Trophoblast cell (in vitro differentiated cells and primary cell): ENCODE measurements at regions not wholly inside any gene's neighbourhood (a gene's known extent, or its start where the extent isn't known, plus 50 kb on each side); places are given as distances from the start of the nearest gene placed in this dataset.

ENCODE experiments used
- DNase-seq, 2 donors: peaks; one replicate each; pipeline ENCODE4 v3.0.0-alpha.2; 2016
- H2AFZ ChIP-seq: 2 replicates; pipeline ENCODE4 v1.6.1; 2013; ENCODE audit warnings: low read length, moderate library complexity, mild to moderate bottlenecking; ENCODE audit not compliant: insufficient read depth, poor library complexity
- H2AK5ac ChIP-seq: 2 replicates; pipeline ENCODE4 v1.6.1; 2013; ENCODE audit warnings: mild to moderate bottlenecking, low read length
- H2BK120ac ChIP-seq: 2 replicates; pipeline ENCODE4 v1.6.1; 2013; ENCODE audit warnings: low read length, mild to moderate bottlenecking, moderate library complexity; ENCODE audit not compliant: insufficient read depth, poor library complexity
- H2BK12ac ChIP-seq: 2 replicates; pipeline ENCODE4 v1.6.1; 2013; ENCODE audit warnings: mild to moderate bottlenecking, low read length, moderate library complexity
- H2BK5ac ChIP-seq: 2 replicates; pipeline ENCODE4 v1.6.1; 2013; ENCODE audit warnings: low read length, low read depth, moderate library complexity, mild to moderate bottlenecking; ENCODE audit not compliant: poor library complexity
- H3K14ac ChIP-seq: 2 replicates; pipeline ENCODE4 v1.6.1; 2013; ENCODE audit warnings: mild to moderate bottlenecking, low read length
- H3K18ac ChIP-seq: 2 replicates; pipeline ENCODE4 v1.6.1; 2013; ENCODE audit warnings: mild to moderate bottlenecking, low read length
- H3K23ac ChIP-seq: 2 replicates; pipeline ENCODE4 v1.6.1; 2013; ENCODE audit warnings: low read length
- H3K27ac ChIP-seq: 2 replicates; pipeline ENCODE4 v1.5.1; 2013; ENCODE audit warnings: low read depth, mild to moderate bottlenecking, inconsistent platforms, low read length, moderate library complexity
- H3K27me3 ChIP-seq: 2 replicates; pipeline ENCODE4 v1.6.1; 2013; ENCODE audit warnings: inconsistent platforms, mild to moderate bottlenecking, low read length, moderate library complexity; ENCODE audit not compliant: insufficient read depth
- H3K36me3 ChIP-seq, 2 experiments: 1 replicate in 1 of 2; 2 replicates in 1 of 2; pipeline ENCODE4 v1.6.1; 2013; ENCODE audit warnings: low read length in 2 of 2, mild to moderate bottlenecking in 2 of 2, moderate library complexity in 1 of 2; ENCODE audit not compliant: insufficient read depth in 2 of 2, control insufficient read depth in 1 of 2
- H3K4ac ChIP-seq: 2 replicates; pipeline ENCODE4 v1.6.1; 2013; ENCODE audit warnings: low read depth, mild to moderate bottlenecking, low read length, moderate library complexity
- H3K4me1 ChIP-seq, 2 experiments: 1 replicate in 1 of 2; 2 replicates in 1 of 2; pipeline ENCODE4 v1.6.1; 2013; ENCODE audit warnings: low read length in 2 of 2, mild to moderate bottlenecking in 2 of 2, moderate library complexity in 1 of 2; ENCODE audit not compliant: insufficient read depth in 2 of 2, control insufficient read depth in 1 of 2
- H3K4me2 ChIP-seq: 2 replicates; pipeline ENCODE4 v1.6.1; 2013; ENCODE audit warnings: inconsistent platforms, mild to moderate bottlenecking, low read length, moderate library complexity
- H3K4me3 ChIP-seq: 2 replicates; pipeline ENCODE4 v1.5.1; 2013; ENCODE audit warnings: mild to moderate bottlenecking, low read depth, low read length, inconsistent platforms
- H3K79me1 ChIP-seq: one replicate; pipeline ENCODE4 v1.6.1; 2013; ENCODE audit warnings: low read length
- H3K79me2 ChIP-seq: 2 replicates; pipeline ENCODE4 v1.6.1; 2013; ENCODE audit warnings: low read length, mild to moderate bottlenecking; ENCODE audit not compliant: control insufficient read depth, insufficient read depth, poor library complexity
- H3K9ac ChIP-seq: 2 replicates; pipeline ENCODE4 v1.6.1; 2013; ENCODE audit warnings: mild to moderate bottlenecking, low read length
- H3K9me3 ChIP-seq: 2 replicates; pipeline ENCODE4 v1.6.1; 2013; ENCODE audit warnings: low read depth, mild to moderate bottlenecking, control low read depth, inconsistent platforms, low read length; ENCODE audit not compliant: insufficient read depth
- H4K12ac ChIP-seq: 2 replicates; pipeline ENCODE4 v1.6.1; 2013; ENCODE audit warnings: low read depth, mild to moderate bottlenecking, low read length, moderate library complexity
- H4K8ac ChIP-seq: 2 replicates; pipeline ENCODE4 v1.6.1; 2013; ENCODE audit warnings: low read depth, mild to moderate bottlenecking, low read length, moderate library complexity
- H4K91ac ChIP-seq: one replicate; pipeline ENCODE4 v1.6.1; 2013; ENCODE audit warnings: low read depth, mild to moderate bottlenecking, low read length, moderate library complexity
- WGBS: extraction: QIAGEN DNeasy Blood & Tissue Kit; methylation state at CpG from one replicate; pipeline ENCODE4 v1.1.7; 2013; ENCODE audit warnings: missing lambda C conversion rate; ENCODE audit not compliant: insufficient read length, insufficient coverage; ENCODE audit errors: extremely low coverage; 5-methylcytosine and 5-hydroxymethylcytosine counted together

DNA sequence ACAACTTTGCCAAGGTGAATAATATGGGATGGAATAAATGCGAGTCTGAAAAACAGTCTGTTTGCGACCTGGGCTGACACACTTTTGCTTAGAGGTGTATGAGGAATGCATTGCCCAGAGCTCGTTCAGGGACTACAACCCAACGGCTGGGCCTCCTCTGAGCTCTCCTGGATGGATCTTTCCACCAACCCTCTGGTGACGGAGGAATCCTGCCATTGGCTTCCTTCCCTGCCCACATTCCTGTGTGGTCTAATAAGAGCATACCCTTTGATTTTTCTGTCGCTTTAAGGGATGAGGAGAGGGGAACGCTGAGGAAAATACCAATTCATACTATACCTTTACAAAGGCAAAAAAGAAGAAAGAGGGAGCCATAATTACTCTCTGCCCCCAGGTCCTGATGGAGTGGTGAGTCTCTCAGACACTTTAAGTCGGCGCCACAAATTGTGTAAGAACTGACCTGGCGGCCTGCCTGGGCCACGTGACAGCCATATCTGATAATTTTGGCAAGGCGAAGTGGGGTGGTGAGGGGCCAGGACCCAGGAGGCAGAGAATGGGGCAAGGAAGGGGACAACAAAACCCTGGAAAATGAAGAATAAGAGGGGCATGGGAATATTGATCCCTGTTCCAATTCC lies 265.2 kb upstream of the MSX2 start:
- Histone ChIP-seq H2BK5ac (peak overlapping the region; percentile 98), H3K27ac (peak overlapping the region; percentile 99), H4K91ac (peak overlapping the region; percentile 96), H3K4me2 (peak overlapping the region; percentile 13), H3K23ac (no peak overlapping the region), H2AFZ (peak overlapping the region; percentile 62), H3K4me3 (no peak overlapping the region), H3K4me1 (peaks cover 31 to 46% of the 10 kb centered on the region in 2 experiments), H4K12ac (peak overlapping the region; percentile 34), H2BK120ac (peak overlapping the region; percentile 99), H2BK12ac (peak overlapping the region; percentile 96), H3K14ac (peak overlapping the region; percentile 90), H3K9me3 (no peaks in the 10 kb centered on the region), H3K18ac (peak overlapping the region; percentile 93), H4K8ac (peak overlapping the region; percentile 87), H3K79me1 (peaks cover 60% of the 10 kb centered on the region), H3K36me3 (peaks cover 0 to 1% of the 10 kb centered on the region in 2 experiments), H2AK5ac (peak overlapping the region; percentile 85), H3K9ac (no peak overlapping the region), H3K27me3 (no peaks in the 10 kb centered on the region), H3K4ac (peak overlapping the region; percentile 63), H3K79me2 (peaks cover 11% of the 10 kb centered on the region)
- WGBS = no CpG with 5 or more reads among the region's 12 CpGs
- DNase-seq = peak; percentile 74 to 82

DNA sequence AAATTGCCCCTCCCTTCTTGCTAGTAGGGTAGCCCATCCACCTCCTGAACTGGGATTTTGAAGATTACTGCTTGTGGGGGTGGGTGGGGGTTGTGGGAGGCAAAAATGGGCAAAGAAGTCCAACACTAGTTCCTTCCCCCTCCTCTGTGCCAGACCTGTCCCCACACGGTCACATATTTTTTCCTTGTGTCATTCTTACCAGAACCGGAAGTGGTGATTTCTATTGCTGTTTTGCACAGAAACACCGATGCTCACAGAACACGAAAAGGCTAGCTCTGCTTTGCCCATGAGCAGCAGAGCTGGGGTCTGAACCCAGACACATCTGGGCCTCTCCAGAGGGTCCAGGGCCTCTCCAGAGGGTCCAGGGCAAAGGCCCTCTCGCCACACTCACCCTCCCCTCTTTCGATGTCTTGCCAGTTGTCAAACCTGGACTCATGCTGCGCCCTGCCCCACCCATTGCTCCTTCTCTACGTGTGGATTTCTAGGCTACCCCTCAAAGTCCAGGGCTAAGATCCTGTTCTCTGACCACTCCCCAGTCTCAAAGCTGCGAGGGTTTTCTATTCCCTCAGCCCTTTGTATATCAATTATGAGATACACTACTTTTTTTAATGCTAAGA lies 264.4 kb upstream of the MSX2 start:
- Histone ChIP-seq H3K27me3 (no peaks in the 10 kb centered on the region), H3K4me3 (no peak overlapping the region), H3K4me1 (peaks cover 30 to 45% of the 10 kb centered on the region in 2 experiments), H3K23ac (no peak overlapping the region), H3K4ac (peak overlapping the region; percentile 69), H2BK12ac (peak overlapping the region; percentile 96), H3K9me3 (no peaks in the 10 kb centered on the region), H3K9ac (no peak overlapping the region), H3K79me1 (peaks cover 62% of the 10 kb centered on the region), H2AFZ (peak overlapping the region; percentile 62), H3K18ac (peak overlapping the region; percentile 93), H4K12ac (peak overlapping the region; percentile 34), H2AK5ac (peak overlapping the region; percentile 96), H2BK5ac (peak overlapping the region; percentile 98), H4K8ac (peak overlapping the region; percentile 87), H3K36me3 (no peaks in the 10 kb centered on the region), H2BK120ac (peak overlapping the region; percentile 99), H3K27ac (peak overlapping the region; percentile 99), H3K4me2 (peak overlapping the region; percentile 13), H3K79me2 (peaks cover 11% of the 10 kb centered on the region), H4K91ac (peak overlapping the region; percentile 96), H3K14ac (peak overlapping the region; percentile 90)
- WGBS = no CpG with 5 or more reads among the region's 9 CpGs
- DNase-seq = peak in 1 of 2 donors; percentile 70

DNA sequence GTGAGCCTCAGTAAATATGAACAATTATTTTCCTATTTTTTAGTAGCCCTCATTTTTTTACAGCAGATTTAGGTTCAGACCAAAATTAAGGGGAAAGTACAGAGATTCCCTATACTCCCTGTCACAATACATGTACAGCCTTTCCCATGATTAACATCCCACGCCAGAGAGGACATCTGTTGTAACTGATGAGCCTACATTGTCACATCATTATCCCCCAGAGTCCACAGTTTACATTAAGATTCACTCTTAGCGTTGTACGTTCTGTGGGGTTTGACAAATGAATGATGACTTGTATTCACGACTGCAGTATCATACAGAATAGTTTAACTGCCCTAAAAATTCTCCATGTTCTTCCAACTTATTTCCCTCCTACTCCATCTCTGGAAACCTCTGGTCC lies 262.3 kb upstream of the MSX2 start:
- H3K4me3 ChIP-seq = no peak overlapping the region
- no CpG with 5 or more reads among the region's 4 CpGs for WGBS
- H3K27ac ChIP-seq = peak overlapping the region; percentile 98
- H3K9ac ChIP-seq = no peak overlapping the region
- H2AFZ ChIP-seq = no peak overlapping the region
- H3K27me3 ChIP-seq = no peaks in the 10 kb centered on the region
- no peak for DNase-seq
- H3K79me1 ChIP-seq = peaks cover 59% of the 10 kb centered on the region
- peak overlapping the region; percentile 84 for H2AK5ac ChIP-seq
- H3K14ac ChIP-seq = peak overlapping the region; percentile 77
- H3K9me3 ChIP-seq = no peaks in the 10 kb centered on the region
- peak overlapping the region; percentile 99 for H4K91ac ChIP-seq
- H3K23ac ChIP-seq = no peak overlapping the region
- peaks cover 27 to 39% of the 10 kb centered on the region in 2 experiments for H3K4me1 ChIP-seq
- H3K79me2 ChIP-seq = peaks cover 10% of the 10 kb centered on the region
- peak overlapping the region; percentile 100 for H2BK5ac ChIP-seq
- peak overlapping the region; percentile 100 for H2BK12ac ChIP-seq
- peak overlapping the region; percentile 65 for H4K8ac ChIP-seq
- H3K36me3 ChIP-seq = no peaks in the 10 kb centered on the region
- H3K18ac ChIP-seq = no peak overlapping the region
- H2BK120ac ChIP-seq = peak overlapping the region; percentile 100
- H3K4ac ChIP-seq = peak overlapping the region; percentile 91
- H3K4me2 ChIP-seq = no peak overlapping the region
- H4K12ac ChIP-seq = peak overlapping the region; percentile 64

DNA sequence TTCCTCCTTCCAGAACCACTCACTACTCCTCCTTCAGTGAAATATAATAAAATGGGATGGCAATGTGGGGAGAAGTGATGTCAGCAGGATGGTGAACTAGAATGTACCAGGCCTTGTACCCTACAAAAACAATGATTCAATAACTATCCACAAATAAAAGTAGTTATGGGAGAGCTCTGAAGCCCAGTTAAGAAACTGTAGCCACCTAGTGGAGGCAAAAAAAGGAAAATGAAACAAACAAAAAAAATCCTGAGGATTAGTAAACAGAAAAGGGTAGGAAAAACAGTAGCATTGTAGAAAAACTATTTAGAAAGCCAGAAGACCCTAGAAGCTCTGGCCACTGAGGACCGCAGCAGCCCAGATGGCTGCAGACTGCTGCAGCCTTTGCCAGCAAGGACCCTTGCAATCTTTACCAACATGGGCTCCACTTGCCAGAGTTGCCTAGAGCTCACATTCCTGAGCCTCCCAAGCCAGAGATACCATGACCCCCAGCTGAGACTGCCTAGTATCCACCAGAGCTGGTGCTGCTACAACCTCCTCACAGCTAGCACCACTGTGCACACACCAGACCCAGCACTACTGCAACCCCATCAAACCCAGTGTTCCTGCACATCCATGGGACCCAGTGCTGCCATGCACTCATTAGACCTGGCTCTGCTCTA lies 259.7 kb upstream of the MSX2 start:
- no peak overlapping the region for H3K23ac ChIP-seq
- peak overlapping the region; percentile 23 for H3K14ac ChIP-seq
- H3K79me2 ChIP-seq = peaks cover 5% of the 10 kb centered on the region
- peak in 1 of 2 donors; percentile 30 for DNase-seq
- H4K91ac ChIP-seq = peak overlapping the region; percentile 59
- peak overlapping the region; percentile 68 for H2BK5ac ChIP-seq
- peaks cover 23 to 25% of the 10 kb centered on the region in 2 experiments for H3K4me1 ChIP-seq
- no peak overlapping the region for H3K9ac ChIP-seq
- no peak overlapping the region for H4K12ac ChIP-seq
- no peaks in the 10 kb centered on the region for H3K9me3 ChIP-seq
- H2BK12ac ChIP-seq = peak overlapping the region; percentile 67
- peak overlapping the region; percentile 87 for H2BK120ac ChIP-seq
- peaks cover 43% of the 10 kb centered on the region for H3K79me1 ChIP-seq
- no peak overlapping the region for H3K27ac ChIP-seq
- H2AK5ac ChIP-seq = peak overlapping the region; percentile 14
- peak overlapping the region; percentile 13 for H3K18ac ChIP-seq
- no peaks in the 10 kb centered on the region for H3K27me3 ChIP-seq
- H3K4me2 ChIP-seq = no peak overlapping the region
- H4K8ac ChIP-seq = peak overlapping the region; percentile 24
- no peak overlapping the region for H3K4me3 ChIP-seq
- H2AFZ ChIP-seq = peak overlapping the region; percentile 30
- H3K4ac ChIP-seq = no peak overlapping the region
- H3K36me3 ChIP-seq = no peaks in the 10 kb centered on the region
- no CpG with 5 or more reads among the region's 1 CpG for WGBS
